PFSK-1 (cell line): ENCODE measurements at regions not wholly inside any gene's neighbourhood (a gene's known extent, or its start where the extent isn't known, plus 50 kb on each side); places are given as distances from the start of the nearest gene placed in this dataset.

Experiments used
- FOXP2 ChIP-seq: optimal IDR thresholded peaks from 2 replicates; pipeline ENCODE3; 2011; ENCODE audit warnings: borderline replicate concordance, control low read depth, inconsistent platforms; ENCODE audit not compliant: insufficient read depth; ENCODE audit errors: extremely low read length, extremely low read depth
- POLR2AphosphoS5 ChIP-seq: IDR thresholded peaks from 2 replicates; pipeline ENCODE4 v1.6.1; 2012; ENCODE audit warnings: low read depth, mild to moderate bottlenecking, control low read depth, low read length, moderate library complexity
- SIN3A ChIP-seq: IDR thresholded peaks from 2 replicates; pipeline ENCODE4 v1.6.1; 2012; ENCODE audit warnings: mild to moderate bottlenecking, low read length, moderate library complexity, borderline replicate concordance; ENCODE audit not compliant: insufficient read depth
- TAF1 ChIP-seq: IDR thresholded peaks from 2 replicates; pipeline ENCODE4 v1.6.1; 2012; ENCODE audit warnings: low read length, control low read depth, borderline replicate concordance; ENCODE audit not compliant: insufficient read depth
- TF ChIP-seq, protein P1 (sequence below), 2 experiments: IDR thresholded peaks; 2 replicates each; pipeline versions ENCODE4 v1.6.1 to v1.8.0; 2011 to 2012; ENCODE audit warnings: low read depth in 2 of 2, low read length in 2 of 2, control low read depth in 1 of 2, inconsistent platforms in 1 of 2, mild to moderate bottlenecking in 1 of 2, moderate library complexity in 1 of 2; ENCODE audit not compliant: insufficient read depth in 1 of 2

- TF ChIP-seq, protein P1, sequence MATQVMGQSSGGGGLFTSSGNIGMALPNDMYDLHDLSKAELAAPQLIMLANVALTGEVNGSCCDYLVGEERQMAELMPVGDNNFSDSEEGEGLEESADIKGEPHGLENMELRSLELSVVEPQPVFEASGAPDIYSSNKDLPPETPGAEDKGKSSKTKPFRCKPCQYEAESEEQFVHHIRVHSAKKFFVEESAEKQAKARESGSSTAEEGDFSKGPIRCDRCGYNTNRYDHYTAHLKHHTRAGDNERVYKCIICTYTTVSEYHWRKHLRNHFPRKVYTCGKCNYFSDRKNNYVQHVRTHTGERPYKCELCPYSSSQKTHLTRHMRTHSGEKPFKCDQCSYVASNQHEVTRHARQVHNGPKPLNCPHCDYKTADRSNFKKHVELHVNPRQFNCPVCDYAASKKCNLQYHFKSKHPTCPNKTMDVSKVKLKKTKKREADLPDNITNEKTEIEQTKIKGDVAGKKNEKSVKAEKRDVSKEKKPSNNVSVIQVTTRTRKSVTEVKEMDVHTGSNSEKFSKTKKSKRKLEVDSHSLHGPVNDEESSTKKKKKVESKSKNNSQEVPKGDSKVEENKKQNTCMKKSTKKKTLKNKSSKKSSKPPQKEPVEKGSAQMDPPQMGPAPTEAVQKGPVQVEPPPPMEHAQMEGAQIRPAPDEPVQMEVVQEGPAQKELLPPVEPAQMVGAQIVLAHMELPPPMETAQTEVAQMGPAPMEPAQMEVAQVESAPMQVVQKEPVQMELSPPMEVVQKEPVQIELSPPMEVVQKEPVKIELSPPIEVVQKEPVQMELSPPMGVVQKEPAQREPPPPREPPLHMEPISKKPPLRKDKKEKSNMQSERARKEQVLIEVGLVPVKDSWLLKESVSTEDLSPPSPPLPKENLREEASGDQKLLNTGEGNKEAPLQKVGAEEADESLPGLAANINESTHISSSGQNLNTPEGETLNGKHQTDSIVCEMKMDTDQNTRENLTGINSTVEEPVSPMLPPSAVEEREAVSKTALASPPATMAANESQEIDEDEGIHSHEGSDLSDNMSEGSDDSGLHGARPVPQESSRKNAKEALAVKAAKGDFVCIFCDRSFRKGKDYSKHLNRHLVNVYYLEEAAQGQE (IDR thresholded peaks at IDR 0.05; ENCODE audit: insufficient read depth in 1 of 2, low read depth in 2 of 2, low read length in 2 of 2), result no peak
- TF ChIP-seq SIN3A (no peak), POLR2AphosphoS5 (no peak), TAF1 (no peak), FOXP2 (no peak)
Observed at GRCh38 chr13:80528733-80529132, 187.8 kb upstream of the SPRY2 start.

DNA sequence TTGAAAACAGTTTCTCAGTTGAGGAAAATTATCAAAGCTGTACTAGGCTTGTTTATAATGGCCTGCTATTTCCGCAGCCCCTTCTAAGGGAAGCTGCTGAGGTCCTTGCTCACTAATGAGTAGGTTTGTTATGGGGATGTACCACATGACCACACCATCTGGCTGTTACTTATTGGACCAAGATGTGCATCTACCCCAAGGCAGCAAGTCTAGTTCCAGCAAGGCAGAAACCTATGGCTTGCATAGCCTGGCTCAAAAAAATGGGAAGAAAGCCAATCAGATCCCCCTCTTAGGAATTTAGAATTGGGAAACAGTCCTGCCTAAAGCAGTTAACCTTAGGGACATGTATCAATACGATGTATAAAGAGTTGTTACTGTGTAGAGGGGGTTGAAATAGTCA lies 186.5 kb upstream of the SPRY2 start:
- TF ChIP-seq, protein P1 (IDR thresholded peaks at IDR 0.05; ENCODE audit: insufficient read depth in 1 of 2, low read depth in 2 of 2, low read length in 2 of 2), result no peak
- no peak for TF ChIP-seq TAF1
- TF ChIP-seq FOXP2, result no peak
- no peak for TF ChIP-seq SIN3A
- no peak for TF ChIP-seq POLR2AphosphoS5

DNA sequence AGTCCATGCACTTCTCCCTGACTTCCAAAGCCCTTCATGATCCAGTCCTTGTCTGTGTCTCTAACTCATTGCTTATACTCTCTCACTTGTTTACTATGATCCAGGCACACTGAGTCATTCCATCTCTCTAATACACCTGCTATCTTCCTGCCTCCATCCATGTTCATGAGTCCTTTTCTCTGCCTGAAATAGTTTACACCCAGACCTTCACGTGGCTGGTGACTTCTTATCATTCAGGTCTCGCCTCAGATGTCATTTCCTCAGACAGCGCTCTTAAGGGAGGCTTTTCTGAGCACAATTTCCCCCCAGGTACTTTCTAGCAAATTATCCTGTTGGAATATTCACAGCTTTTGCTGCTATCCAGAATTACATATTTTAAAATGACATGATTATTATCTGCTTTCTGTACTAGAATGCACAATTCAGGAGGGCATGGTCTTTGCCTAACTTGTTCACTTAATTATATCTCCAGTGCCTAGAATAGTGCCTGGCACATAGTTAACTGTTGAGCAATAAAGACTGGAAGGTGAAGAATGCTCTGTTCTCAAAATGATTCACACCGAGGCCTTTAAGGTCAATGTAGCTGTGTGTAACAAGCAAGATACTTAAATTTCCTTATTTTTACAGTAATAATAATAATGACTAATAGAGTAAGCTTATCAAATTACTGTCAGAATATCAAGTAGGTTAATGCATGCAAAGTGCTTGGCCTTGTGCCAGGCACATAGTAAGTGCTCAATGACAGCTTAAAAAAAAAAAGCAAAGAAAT lies 183.7 kb upstream of the SPRY2 start:
- TF ChIP-seq FOXP2, result no peak

GRCh38 chr13:80523134-80523533 lies 182.2 kb upstream of the SPRY2 start:
- TF ChIP-seq POLR2AphosphoS5 (no peak), TAF1 (no peak), SIN3A (no peak), FOXP2 (no peak)
- TF ChIP-seq, protein P1 (IDR thresholded peaks at IDR 0.05; ENCODE audit: insufficient read depth in 1 of 2, low read depth in 2 of 2, low read length in 2 of 2), result no peak

DNA sequence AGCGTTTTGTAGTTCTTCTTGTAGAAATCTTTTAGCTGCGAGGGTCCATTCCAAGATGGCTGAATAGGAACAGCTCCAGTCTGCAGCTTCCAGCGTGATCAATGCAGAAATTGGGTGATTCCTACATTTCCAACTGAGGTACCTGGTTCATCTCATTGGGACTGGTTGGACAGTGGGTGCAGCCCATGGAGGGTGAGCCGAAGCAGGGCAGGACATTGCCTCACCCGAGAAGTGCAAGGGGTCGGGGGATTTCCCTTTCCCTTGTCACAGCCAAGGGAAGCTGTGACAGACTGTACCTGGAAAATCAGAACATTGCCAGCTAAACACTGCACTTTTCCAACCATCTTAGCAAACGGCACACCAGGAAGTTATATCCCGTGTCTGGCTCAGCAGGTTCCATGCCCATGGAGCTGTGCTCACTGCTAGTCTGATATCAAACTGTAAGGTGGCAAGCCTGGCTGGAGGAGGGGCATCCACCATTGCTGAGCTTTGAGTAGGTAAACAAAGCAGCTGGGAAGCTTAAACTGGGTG lies 176.0 kb upstream of the SPRY2 start:
- TF ChIP-seq, protein P1 (IDR thresholded peaks at IDR 0.05; ENCODE audit: insufficient read depth in 1 of 2, low read depth in 2 of 2, low read length in 2 of 2), result no peak
- TF ChIP-seq SIN3A, result no peak
- TF ChIP-seq TAF1, result no peak
